K562 (cell line): ENCODE measurements at regions not wholly inside any gene's neighbourhood (a gene's known extent, or its start where the extent isn't known, plus 50 kb on each side); places are given as distances from the start of the nearest gene placed in this dataset.

Experiments used
- ATAC-seq: fragments of 200-7000 bp; cut with Tn5 transposase; 3 replicates; pipeline ENCODE4 v1.9.1; 2020; ENCODE audit warnings: moderate library complexity
- BruUV-seq: library from RNA; stranded (reverse); fragments of 400-500 nt; replicated peaks from 2 replicates; lab custom pipeline; 2021; lab: Mats Ljungman, UMichigan
- CTCF ChIA-PET: fragments of 300-600 bp; formaldehyde crosslinking; extraction: SDS; loops from one replicate; lab custom pipeline; 2021; ENCODE audit warnings: low intra/inter-chr PET ratio; lab: Yijun Ruan, JAX
- POLR2A ChIA-PET: fragments of 300-600, 350-650 bp; sonication (Branson Sonifier 250); formaldehyde crosslinking; extraction: SDS; loops from one replicate; lab custom pipeline; 2021; ENCODE audit warnings: antibody characterized with exemption, inconsistent platforms; lab: Yijun Ruan, JAX
- DNase-seq, 4 experiments: peaks; one replicate each; pipeline versions ENCODE4 v3.0.0 to v3.0.0-alpha.2; 2011 to 2018; ENCODE audit warnings: low spot score in 3 of 4, mixed read lengths in 3 of 4; ENCODE audit errors: extremely low read depth in 1 of 4
- FAIRE-seq: peaks from 2 replicates; lab custom pipeline; 2011; peaks lifted over from hg19 to GRCh38; lab: Jason Lieb, UNC
- H2AFZ ChIP-seq: 2 replicates; pipeline ENCODE4 v1.6.0; 2011; ENCODE audit warnings: low read depth, low read length, control low read depth, inconsistent platforms
- H3K27ac ChIP-seq: fragments of 200-600 bp; 3 replicates; pipeline ENCODE4 v1.8.0; 2011; ENCODE audit warnings: low read depth, mild to moderate bottlenecking, control low read depth, inconsistent platforms, low read length, moderate library complexity, mixed read lengths; ENCODE audit errors: extremely low read depth
- H3K27me3 ChIP-seq, 2 experiments: fragments of 300-600 bp in 1 of 2; 2 replicates in 1 of 2; 3 replicates in 1 of 2; pipeline versions ENCODE4 v1.6.0 to v1.8.0; 2011; ENCODE audit warnings: inconsistent platforms in 2 of 2, low read length in 2 of 2, mild to moderate bottlenecking in 1 of 2, mixed read lengths in 1 of 2, moderate library complexity in 1 of 2; ENCODE audit not compliant: control insufficient read depth in 2 of 2, insufficient read depth in 2 of 2
- H3K36me3 ChIP-seq: fragments of 300-600 bp; 3 replicates; pipeline ENCODE4 v1.8.0; 2011; ENCODE audit warnings: mild to moderate bottlenecking, low read length, inconsistent platforms; ENCODE audit not compliant: control insufficient read depth, insufficient read depth
- H3K4me1 ChIP-seq, 2 experiments: fragments of 200-600 bp in 1 of 2; replicated peaks in 1 of 2; 2 replicates in 1 of 2; 3 replicates in 1 of 2; pipeline versions ENCODE4 v1.5.1 to v1.8.0; 2011; ENCODE audit warnings: inconsistent platforms in 2 of 2, low read length in 2 of 2, mild to moderate bottlenecking in 1 of 2, mixed read lengths in 1 of 2, moderate library complexity in 1 of 2; ENCODE audit not compliant: control insufficient read depth in 2 of 2, insufficient read depth in 2 of 2
- H3K4me2 ChIP-seq: 2 replicates; pipeline ENCODE4 v1.6.1; 2011; ENCODE audit warnings: low read length, control low read depth, inconsistent platforms, mixed read lengths; ENCODE audit not compliant: insufficient read depth
- H3K4me3 ChIP-seq: fragments of 200-600 bp; sonication (generic), shearing (Covaris generic); 2 replicates; pipeline ENCODE4 v1.5.1; 2016; ENCODE audit warnings: control low read depth, inconsistent platforms
- H3K79me2 ChIP-seq: fragments of 200-600 bp; 3 replicates; pipeline ENCODE4 v1.8.0; 2011; ENCODE audit warnings: low read length, inconsistent platforms; ENCODE audit not compliant: control insufficient read depth, insufficient read depth
- H3K9ac ChIP-seq, 2 experiments: 2 replicates each; pipeline versions ENCODE4 v1.6.0 to v1.6.1; 2011; ENCODE audit warnings: low read depth in 2 of 2, low read length in 2 of 2, control low read depth in 1 of 2, inconsistent platforms in 1 of 2, mild to moderate bottlenecking in 1 of 2, mixed read lengths in 1 of 2; ENCODE audit not compliant: insufficient read depth in 1 of 2
- H3K9me1 ChIP-seq: one replicate; pipeline ENCODE4 v1.6.0; 2011; ENCODE audit warnings: inconsistent platforms, mild to moderate bottlenecking, low read length, moderate library complexity; ENCODE audit not compliant: control insufficient read depth, insufficient read depth
- H3K9me3 ChIP-seq: replicated peaks from 2 replicates; pipeline ENCODE4 v1.5.1; 2011; ENCODE audit warnings: low read depth, low read length, inconsistent platforms; ENCODE audit not compliant: control insufficient read depth, insufficient read depth
- H4K20me1 ChIP-seq: replicated peaks from 2 replicates; pipeline ENCODE4 v1.6.1; 2011; ENCODE audit warnings: low read length, inconsistent platforms, mixed read lengths; ENCODE audit not compliant: control insufficient read depth, insufficient read depth
- CREM ChIP-seq: IDR thresholded peaks from 2 replicates; pipeline ENCODE4 v1.6.1; 2014; ENCODE audit warnings: antibody characterized with exemption, low read depth
- FOXM1 ChIP-seq, 2 experiments: fragments of 450-650 bp in 1 of 2; sonication (generic) in 1 of 2; formaldehyde crosslinking in 1 of 2; IDR thresholded peaks; 2 replicates each; pipeline versions ENCODE4 v1.6.1 to v1.9.0; 2017 to 2022; ENCODE audit warnings: low read depth in 2 of 2, mild to moderate bottlenecking in 2 of 2, missing genetic modification reagents in 1 of 2, moderate library complexity in 1 of 2
- HDAC1 ChIP-seq, 2 experiments: fragments of 450-650 bp; IDR thresholded peaks; 2 replicates each; pipeline ENCODE4 v1.6.1; 2016 to 2017; ENCODE audit warnings: inconsistent platforms in 1 of 2, mild to moderate bottlenecking in 1 of 2, moderate library complexity in 1 of 2
- HMGXB4 ChIP-seq: sonication (generic); formaldehyde crosslinking; IDR thresholded peaks from 2 replicates; pipeline ENCODE4 v1.8.1; 2023; ENCODE audit warnings: mild to moderate bottlenecking, missing genetic modification reagents
- HNRNPUL1 ChIP-seq: fragments of 200-400 bp; formaldehyde crosslinking; IDR thresholded peaks from 2 replicates; pipeline ENCODE4 v1.6.1; 2017; ENCODE audit warnings: low read length
- L3MBTL2 ChIP-seq: fragments of 450-650 bp; IDR thresholded peaks from 2 replicates; pipeline ENCODE4 v1.6.1; 2016; ENCODE audit warnings: mild to moderate bottlenecking, moderate library complexity
- PCBP2 ChIP-seq: fragments of 200-400 bp; formaldehyde crosslinking; IDR thresholded peaks from 2 replicates; pipeline ENCODE4 v1.6.1; 2018; ENCODE audit warnings: low read length, low read depth, mild to moderate bottlenecking, moderate library complexity; ENCODE audit not compliant: poor library complexity, severe bottlenecking
- PRDM10 ChIP-seq: fragments of 450-650 bp; IDR thresholded peaks from 2 replicates; pipeline ENCODE4 v1.6.1; 2018; ENCODE audit not compliant: partially characterized antibody
- TARDBP ChIP-seq: fragments of 450-650 bp; IDR thresholded peaks from 2 replicates; pipeline ENCODE4 v1.6.1; 2016
- ZFP36 ChIP-seq: fragments of 150-350 bp; IDR thresholded peaks from 2 replicates; pipeline ENCODE4 v1.6.1; 2018; ENCODE audit warnings: low read length, low read depth; ENCODE audit not compliant: partially characterized antibody
- WGBS: fragments of 100-300 bp; shearing (Covaris generic); methylation state at CpG from one replicate; pipeline ENCODE4 v1.1.6; 2016; ENCODE audit warnings: low coverage, mixed read lengths; ENCODE audit not compliant: insufficient coverage; ENCODE audit errors: missing lambda C conversion rate; 5-methylcytosine and 5-hydroxymethylcytosine counted together
- in situ Hi-C: fragments of 300-500 bp; cut with MboI; formaldehyde crosslinking; loops from 4 replicates; pipeline ENCODE4 v1.15.0; 2018; ENCODE audit warnings: inconsistent platforms, mixed read lengths
- intact Hi-C: fragments of 100-400 bp; cut with micrococcal nuclease; formaldehyde crosslinking; loops from 2 replicates; pipeline ENCODE4 v1.14.2; 2022
- TF ChIP-seq, protein P1 (sequence below): fragments of 250-450 bp; sonication (Bioruptor Pico); IDR thresholded peaks from 2 replicates; pipeline ENCODE4 v1.4.0; 2020; ENCODE audit warnings: mild to moderate bottlenecking, moderate library complexity

GRCh38 chr2:15801439-15801838 lies 138.9 kb upstream of the MYCN start:
- no peak overlapping the region for H3K27ac ChIP-seq
- in situ Hi-C loops = no loop called here
- no peaks in the 10 kb centered on the region for H4K20me1 ChIP-seq
- H3K27me3 ChIP-seq = peaks cover 28 to 58% of the 10 kb centered on the region in 2 experiments
- H3K4me1 ChIP-seq = no peaks in the 10 kb centered on the region
- no peak overlapping the region for H3K4me2 ChIP-seq
- no peak for FAIRE-seq
- H2AFZ ChIP-seq = no peak overlapping the region
- no peak overlapping the region for H3K9ac ChIP-seq
- CTCF ChIA-PET = no interaction called here
- H3K36me3 ChIP-seq = no peaks in the 10 kb centered on the region
- no peaks in the 10 kb centered on the region for H3K9me3 ChIP-seq
- peaks cover 4% of the 10 kb centered on the region for H3K9me1 ChIP-seq
- no peaks in the 10 kb centered on the region for H3K79me2 ChIP-seq
- intact Hi-C loops = no loop called here
- no TSS peak for BruUV-seq
- no peak overlapping the region for H3K4me3 ChIP-seq
- TF ChIP-seq HNRNPUL1 (no peak), PCBP2 (no peak), HMGXB4 (CRISPR knock-in tag) (no peak), HDAC1 (IDR thresholded peaks at IDR 0.05) (no peak), TARDBP (no peak), FOXM1 (IDR thresholded peaks at IDR 0.05; ENCODE audit: low read depth) (no peak), FOXM1 (CRISPR knock-in tag; IDR thresholded peaks at IDR 0.05; ENCODE audit: low read depth) (no peak), L3MBTL2 (no peak), PRDM10 (no peak), ZFP36 (no peak), CREM (no peak)
- TF ChIP-seq, protein P1, sequence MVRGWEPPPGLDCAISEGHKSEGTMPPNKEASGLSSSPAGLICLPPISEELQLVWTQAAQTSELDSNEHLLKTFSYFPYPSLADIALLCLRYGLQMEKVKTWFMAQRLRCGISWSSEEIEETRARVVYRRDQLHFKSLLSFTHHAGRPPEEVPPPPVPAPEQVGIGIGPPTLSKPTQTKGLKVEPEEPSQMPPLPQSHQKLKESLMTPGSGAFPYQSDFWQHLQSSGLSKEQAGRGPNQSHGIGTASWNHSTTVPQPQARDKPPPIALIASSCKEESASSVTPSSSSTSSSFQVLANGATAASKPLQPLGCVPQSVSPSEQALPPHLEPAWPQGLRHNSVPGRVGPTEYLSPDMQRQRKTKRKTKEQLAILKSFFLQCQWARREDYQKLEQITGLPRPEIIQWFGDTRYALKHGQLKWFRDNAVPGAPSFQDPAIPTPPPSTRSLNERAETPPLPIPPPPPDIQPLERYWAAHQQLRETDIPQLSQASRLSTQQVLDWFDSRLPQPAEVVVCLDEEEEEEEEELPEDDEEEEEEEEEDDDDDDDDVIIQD (CRISPR knock-in tag) = no peak
- TF ChIP-seq, all 486 proteins: peak for 0
- 5% methylated on average over 14 of the region's 14 CpGs for WGBS
- POLR2A ChIA-PET = interaction anchor here (0.7 kb wide), 1 partner anchor 9 kb away, joined by 3 read pairs; no protein-coding TSS in a partner anchor
- no peak for DNase-seq
- no peak for ATAC-seq
